Activated CD8-positive, alpha-beta memory T cell treated with anti-CD3 and anti-CD28 coated beads, Interleukin-2, amount 50 U/mL, for 48 hours (primary cell): ENCODE measurements at regions not wholly inside any gene's neighbourhood (a gene's known extent, or its start where the extent isn't known, plus 50 kb on each side); places are given as distances from the start of the nearest gene placed in this dataset.
"Not testable (repeated sequence)": the region's sequence is repeated elsewhere in the genome, so short reads cannot be mapped to it uniquely, and the experiment has no call there.

Experiments
- DNase-seq: peaks from one replicate; pipeline ENCODE4 v3.0.0-alpha.2; 2020

DNA sequence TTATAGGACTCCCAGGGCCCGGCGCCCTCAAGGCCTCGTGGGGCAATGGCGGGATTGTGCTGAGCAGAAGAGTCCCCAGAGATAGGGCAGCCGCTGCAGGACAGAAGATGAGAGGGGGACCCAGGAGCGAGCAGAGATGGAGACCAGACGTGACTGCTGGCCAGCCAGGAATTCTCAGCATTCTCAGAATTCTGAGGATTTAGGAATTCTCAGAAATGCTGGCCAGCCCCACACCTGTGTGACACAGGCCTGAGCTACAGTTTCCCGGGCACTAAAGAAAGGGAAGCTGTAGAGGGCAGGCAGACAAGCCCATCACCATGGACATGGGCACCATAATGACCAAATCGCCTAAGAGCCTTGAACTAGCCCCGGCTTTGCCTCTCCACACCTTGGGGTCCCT lies 186.2 kb upstream of the CDH4 start:
- no peak for DNase-seq

DNA sequence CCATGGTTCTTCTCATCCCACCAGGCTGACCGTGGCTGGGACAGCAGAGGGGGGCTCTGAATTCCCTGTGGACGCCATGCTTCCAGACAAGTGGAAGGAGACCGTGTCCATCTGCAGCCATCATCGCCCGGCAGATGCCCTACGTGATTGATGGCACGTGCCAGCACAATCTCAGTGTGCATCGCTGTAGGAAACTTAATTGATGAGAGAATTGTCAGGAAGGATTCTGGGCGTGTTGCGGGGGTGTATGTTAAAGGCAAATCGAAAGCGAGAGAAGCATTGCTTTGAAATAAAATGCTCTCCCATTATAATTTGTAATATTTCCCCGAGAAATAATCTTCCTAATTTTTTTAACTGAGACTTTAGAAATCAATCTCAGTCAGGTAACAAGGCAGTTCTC lies 185.5 kb upstream of the CDH4 start:
- no peak for DNase-seq

DNA sequence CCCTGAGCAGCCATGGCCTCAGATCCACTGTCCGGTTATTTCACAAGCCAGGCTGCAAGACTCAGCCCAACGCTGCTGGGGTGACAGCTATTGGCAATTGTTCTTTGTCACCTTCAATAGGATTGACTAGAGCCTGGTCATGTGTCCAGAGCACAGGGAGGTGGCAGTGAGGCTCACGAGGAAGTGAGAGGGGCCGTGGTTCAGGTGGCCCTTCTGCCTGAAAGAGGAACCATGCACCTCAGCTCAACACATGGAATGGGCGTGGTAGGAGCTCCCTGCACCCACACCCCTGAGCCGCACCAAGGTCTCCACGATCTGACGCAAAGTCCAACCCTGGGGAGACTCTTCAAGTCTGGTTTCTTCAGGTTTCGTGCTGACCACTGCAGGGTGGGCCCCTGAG lies 184.8 kb upstream of the CDH4 start:
- DNase-seq = no peak

DNA sequence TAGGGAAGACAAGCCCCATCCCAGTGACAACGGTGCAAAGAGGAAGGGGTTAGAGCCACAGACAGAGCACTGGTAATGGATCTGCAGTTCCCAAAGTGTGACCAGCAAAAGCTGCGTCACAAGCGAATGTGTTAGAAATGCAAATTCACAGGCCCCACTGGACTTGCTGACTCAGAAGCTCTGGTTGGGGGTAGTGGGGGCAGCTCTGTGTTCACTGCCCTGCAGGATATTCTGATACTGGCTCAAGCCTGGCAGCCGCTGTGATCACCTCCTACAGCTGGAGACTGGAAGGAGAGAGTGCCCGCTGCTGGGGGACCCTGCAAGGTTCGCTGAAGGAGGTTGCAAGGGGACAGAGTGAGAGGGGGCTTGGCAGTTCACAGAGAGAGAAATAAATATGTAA lies 179.7 kb upstream of the CDH4 start:
- no peak for DNase-seq

DNA sequence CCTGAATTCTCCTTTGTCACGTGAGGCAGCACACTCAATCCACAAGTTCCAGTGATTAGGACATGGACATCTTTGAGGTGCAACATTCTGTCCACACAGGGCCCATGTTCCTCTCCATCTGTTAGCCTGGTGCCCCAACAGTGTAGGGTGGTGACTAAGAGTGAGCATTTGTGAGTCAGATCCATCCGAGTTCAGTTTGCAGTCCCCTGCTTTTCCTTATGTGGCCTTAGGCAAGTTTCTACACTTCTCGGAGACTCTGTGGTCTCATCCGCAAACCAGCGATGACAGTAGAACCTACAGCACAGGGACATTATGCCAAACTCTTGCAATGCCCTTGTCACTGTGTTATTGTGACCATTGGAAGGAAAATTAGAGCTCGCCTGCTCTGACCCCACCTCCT lies 178.7 kb upstream of the CDH4 start:
- no peak for DNase-seq

DNA sequence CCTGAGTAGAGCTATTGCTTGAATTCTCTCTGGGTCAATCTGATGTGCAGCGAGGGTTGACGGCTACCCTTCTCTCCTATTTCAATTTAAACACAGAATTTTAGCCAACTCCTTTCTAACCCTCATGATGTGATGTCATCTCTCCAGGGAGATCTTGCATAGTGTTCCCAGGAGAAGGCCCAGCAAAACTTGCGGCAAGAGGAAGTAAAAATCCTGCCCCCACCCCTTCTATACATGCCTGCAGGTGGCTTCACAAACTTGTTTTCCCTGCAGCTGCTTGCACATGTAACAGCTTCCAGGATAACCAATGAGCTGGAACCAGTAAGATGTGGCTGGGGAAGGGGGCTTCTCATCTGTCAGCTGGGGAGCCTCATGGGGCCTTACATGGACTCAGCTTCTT lies 169.3 kb upstream of the CDH4 start:
- DNase-seq = no peak

DNA sequence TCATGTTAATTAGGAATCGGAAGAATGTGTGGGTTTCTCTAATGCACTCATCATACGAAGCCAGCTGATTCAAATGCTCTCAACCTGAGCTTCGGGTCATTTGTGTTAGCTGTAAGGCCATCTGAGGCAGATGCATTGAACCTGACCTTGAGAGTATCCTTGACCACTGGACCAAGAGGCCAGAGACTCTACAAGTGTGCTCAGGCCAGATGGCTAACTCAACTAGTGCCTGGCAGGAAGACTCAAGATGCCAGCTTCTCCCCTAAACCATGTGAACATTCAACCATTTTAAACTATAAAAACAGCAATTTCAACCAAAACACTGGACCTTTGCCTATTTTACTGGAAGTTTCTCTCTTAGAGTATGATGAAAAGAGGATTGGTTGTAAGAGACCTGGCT lies 168.6 kb upstream of the CDH4 start:
- no peak for DNase-seq

DNA sequence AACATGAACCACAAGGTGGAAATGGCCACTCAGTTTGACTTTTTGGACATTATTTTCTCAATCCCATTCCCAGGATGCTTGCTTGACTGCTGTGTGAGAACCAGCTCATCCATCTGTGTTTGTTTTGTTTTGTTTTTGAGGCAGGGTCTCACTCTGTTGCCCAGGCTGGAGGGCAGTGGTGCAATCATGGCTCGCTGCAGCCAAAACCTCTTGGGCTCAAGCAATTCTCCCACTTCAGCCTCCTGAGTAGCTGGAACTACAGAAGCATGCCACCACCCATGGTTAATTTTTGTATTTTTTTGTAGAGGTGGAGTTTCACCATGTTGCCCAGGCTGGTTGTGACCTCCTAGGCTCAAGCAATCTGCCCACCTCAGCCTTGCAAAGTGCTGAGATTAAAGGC lies 166.0 kb upstream of the CDH4 start:
- DNase-seq = no peak

DNA sequence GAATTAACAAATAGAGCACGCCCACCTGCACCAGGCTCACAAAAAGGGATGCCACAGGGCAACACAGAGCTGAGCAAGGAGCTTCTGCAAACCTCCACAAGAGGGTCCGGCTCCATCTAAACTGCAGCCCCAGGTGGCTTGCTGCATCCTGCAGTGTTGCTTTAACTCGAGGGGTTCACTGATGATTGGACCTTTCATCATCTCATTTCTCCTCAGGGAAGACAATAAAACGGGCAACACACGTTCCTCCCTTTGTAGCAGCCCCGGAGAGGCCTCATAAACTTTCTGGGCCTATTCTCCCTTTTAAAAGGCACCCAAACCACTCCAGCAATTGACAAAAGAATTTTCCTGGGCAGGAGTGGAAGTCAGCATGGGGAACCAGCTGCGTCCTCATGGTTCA lies 161.5 kb upstream of the CDH4 start:
- no peak for DNase-seq

DNA sequence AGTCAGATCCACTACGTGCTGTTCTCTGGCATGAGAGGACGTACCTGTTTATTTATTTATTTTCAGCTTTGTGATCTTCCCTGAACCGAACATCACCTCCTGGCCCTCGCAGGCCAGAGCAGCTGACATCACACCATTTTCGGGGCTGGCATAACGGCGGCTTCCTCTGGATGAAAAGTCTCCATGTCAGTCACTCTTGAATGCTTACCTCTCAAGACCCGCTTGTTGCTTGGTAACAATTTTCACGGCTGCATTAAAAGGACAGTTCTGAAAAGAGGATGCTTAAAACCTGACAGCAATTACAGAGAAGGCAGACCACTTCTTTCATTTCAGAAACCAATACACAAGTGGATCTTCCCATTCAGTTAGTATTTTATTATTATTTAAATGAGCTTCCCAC lies 159.8 kb upstream of the CDH4 start:
- DNase-seq = no peak

DNA sequence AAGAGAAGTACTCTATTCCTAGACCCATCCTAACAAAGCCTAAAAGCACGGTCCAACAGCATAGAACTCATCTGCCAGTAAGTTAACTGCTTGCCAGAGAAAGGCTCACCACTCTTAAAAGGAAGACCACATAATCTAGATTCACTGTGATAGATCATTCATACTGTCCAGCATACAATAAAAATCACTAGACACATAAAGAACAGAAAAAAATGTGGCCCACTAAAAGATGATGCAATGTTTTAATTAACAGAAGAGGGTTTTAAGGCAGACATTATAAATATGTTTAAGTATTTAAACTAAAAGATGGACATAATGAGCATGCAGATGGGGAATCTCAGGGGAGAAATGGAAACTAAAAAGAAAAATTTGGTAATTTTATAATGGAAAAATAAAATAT lies 157.5 kb upstream of the CDH4 start:
- DNase-seq = no peak

DNA sequence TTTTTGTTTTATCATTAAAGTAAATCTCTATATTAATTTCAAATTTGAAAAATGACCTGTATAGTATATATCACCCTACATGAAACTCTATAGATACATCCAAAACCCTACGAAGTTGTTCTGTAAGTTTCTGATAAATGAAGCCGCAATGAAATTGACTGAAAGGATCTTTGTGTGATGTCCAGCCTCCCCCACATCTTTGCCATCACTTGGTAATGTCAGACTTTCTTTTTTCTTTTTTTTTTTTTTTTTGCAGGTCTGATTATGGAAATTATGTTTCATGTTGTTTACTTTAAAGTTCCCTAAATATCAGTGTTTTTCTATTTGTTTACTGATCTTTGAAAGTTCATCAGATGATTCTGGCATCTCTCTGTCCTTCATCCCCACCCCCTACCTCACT lies 155.6 kb upstream of the CDH4 start:
- DNase-seq = no peak

DNA sequence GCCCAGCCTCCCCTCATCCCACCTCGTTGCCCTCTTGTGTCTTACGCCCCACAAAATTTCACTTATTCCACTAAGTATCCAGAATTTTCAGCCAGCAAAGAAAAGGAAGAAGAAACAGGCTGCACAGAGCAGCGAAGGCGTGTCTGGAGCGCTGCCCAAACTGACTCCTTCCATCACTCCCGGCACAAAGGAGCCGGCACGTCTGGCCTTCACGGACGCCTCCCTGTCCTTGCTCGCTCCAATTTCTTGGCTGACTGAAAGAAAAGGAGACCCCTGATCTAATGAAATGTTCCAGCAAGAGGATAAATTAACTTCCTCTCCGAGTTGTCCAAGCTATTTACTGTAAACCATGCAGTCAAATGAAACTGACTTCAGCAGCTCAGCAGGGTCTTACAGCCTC lies 152.3 kb upstream of the CDH4 start:
- DNase-seq = no peak

DNA sequence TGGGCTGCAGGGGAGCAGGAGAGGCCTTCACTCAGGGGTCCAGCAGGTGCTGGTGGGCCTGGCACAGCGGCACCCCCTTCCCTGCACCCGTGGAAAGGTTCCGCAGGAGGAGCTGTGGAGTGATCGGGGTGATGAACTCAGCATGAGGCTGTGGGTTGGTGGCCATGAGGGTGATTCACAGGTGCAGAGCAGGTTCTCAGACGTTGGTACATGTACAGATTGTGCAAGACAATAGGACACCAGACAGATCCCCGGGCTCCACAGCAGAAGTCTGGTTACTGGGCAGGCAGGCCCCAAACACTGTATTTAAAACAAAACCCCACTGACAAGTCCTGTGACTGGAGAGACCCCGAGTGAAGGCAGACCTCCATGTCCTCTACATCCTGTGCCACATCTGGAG lies 151.6 kb upstream of the CDH4 start:
- no peak for DNase-seq

DNA sequence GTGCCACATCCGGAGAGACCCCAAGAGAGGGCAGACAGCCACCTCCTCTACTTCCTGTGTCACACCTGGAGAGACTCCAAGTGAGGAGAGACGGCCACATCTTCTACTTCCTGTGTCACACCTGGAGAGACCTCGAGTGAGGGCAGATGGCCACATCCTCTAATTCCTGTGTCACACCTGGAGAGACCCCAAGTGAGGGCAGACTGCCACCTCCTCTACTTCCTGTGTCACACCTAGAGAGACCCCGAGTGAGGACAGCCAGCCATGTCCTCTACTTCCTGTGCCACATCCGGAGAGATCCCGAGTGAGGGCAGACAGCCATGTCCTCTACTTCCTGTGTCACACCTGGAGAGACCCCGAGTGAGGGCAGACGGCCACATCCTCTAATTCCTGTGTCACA lies 150.7 kb upstream of the CDH4 start:
- DNase-seq = not testable (repeated sequence)

DNA sequence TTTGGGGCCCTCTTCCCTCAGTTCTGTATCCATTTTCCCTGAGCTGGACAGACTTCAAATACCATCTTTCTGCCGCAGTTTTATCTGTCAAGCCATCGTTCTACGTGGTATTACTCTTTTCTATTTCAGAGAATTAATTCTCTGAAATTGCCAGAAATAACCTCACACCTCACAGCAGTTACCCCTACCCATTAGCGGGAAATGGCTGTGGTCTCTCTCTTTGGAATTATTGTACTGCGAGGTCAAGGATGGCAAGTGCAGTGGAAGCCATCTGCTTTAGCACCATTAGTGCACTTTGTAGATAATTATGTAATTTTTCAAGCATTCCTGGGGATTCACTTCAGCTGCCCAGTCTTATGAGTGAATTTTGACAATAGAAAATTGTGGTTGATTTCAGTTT lies 147.8 kb upstream of the CDH4 start:
- DNase-seq = no peak

DNA sequence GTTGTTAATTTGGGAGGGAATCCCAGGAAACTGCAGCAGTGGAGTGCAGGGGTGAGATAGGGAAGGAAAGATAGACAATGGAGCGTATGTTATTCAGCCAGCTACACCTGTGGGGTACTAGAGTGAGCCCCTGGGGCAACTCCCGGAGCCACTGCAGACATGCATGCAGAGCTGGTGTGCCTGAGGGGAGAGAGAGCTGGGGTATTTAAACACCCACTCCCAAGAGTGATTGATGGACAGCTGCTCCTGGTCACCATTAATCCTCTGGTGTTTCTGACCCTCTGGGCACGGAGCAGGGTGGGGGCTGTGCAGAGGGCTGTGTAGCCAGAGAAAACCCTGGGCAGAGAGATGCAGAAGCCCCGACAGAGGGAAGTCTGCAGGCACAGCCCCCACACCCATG lies 146.7 kb upstream of the CDH4 start:
- DNase-seq = no peak

DNA sequence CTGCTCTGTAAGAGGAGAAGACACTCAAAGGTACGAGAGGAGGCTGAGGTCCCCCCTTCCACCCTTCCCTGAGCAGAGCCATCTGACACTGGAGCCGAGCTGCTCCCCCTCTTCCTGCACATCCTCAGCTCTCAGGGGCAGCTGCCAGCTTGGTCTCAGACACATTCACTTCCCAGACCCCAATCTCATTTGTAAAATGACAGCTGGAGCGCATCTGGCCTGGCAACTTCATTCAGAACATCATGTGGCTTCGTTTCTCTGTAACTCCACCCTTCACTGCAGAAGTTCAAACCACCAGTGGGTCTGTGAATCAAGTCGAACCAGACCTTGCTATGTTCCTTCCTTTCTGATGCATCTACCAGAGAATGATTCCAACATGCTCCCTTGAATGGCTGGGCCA lies 145.6 kb upstream of the CDH4 start:
- DNase-seq = no peak

DNA sequence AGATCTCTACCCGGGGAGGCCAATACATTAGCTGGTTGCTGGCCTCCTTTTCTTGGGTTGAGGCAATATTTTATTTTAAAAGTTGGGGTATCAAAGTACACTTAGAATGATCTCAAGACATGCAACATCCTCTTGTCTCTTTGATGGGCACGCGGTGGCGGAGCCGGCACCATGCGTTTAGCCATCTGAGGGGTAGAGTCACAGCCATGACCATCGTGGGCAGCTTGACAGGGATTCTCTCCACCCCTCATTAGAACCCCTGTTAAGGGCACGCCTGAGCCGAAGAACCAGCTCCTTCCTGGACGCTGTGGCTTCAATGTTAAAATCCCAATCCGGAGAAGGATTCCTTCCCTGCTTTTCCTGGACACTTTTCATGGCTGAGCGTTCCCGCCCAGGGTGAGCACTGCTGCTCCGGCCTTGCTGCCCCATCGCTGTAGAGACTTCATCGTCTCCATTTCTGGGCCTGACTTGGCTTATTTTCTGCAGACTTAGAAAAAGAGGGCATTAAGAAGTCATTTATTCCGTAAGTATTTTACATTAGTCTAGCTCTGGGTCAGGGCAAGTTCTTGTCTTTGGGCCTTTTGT lies 142.7 kb upstream of the CDH4 start:
- DNase-seq = no peak

DNA sequence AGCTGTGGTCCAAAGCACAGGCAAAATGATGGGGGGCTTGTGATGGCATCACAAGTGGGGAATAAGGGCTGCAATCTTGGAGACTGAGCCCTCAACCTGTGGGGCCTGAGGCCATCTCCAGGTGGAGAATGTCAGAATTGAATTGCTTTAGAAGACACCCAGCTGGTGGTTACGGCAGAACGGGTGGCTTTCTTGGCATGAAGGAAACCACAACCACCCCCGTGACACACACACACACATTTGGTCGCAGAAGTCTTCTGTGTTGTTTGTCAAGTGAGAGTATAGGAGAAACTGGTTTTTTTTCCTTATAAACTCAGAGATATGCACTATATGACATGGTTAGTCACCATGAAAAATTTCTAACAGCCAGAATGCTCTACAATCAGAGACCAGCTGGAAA lies 139.5 kb upstream of the CDH4 start:
- no peak for DNase-seq

DNA sequence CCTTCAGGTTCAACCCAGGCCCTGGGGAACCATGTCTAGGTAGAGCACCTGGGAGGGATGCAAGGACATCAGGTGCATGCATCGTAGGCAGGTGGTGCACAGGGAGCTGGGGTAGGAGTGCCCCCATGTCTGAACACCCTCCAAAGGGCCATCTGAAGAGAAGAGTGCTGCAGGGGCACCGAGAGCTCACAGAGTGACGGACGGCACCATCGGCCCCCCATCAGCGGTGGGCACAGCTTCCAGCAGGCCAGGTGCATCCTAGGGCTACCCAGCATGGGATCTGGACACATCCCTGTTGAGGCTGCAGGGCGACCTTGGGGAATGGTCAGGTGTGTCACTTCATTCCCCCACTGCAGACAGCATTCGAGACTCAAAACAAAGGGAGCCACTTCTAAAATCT lies 138.3 kb upstream of the CDH4 start:
- DNase-seq = no peak

DNA sequence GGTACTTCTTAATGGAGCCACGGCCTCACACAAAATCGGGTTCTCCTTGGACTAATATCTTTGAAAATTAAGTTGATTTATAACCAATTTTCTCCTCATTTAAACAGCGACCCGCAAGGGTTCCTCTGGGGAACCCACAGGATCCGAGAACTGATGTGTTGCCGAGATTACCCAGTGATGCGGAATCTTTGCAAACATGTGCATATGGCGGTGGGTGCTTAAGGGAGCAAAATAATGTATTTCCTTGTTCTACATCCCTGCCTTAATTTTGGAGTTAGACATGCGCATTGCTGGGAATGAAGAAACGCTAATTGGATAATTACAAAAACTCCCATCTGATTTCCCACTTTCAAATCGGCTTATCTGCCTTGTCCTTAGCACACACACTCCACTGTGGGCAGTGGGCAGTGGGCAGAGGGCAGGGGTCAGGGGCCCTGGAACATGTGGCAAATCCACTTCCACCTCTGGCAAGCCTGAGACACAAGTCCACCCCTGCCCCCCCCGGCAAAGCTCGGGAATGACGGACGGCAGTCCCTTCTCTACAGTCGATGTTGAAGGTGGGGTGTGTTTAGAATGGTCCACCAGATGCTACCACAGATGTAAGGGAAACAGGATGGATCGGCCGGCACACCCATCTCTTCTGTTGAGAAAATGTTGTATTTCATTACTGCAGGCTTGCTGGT lies 137.4 kb upstream of the CDH4 start:
- no peak for DNase-seq

DNA sequence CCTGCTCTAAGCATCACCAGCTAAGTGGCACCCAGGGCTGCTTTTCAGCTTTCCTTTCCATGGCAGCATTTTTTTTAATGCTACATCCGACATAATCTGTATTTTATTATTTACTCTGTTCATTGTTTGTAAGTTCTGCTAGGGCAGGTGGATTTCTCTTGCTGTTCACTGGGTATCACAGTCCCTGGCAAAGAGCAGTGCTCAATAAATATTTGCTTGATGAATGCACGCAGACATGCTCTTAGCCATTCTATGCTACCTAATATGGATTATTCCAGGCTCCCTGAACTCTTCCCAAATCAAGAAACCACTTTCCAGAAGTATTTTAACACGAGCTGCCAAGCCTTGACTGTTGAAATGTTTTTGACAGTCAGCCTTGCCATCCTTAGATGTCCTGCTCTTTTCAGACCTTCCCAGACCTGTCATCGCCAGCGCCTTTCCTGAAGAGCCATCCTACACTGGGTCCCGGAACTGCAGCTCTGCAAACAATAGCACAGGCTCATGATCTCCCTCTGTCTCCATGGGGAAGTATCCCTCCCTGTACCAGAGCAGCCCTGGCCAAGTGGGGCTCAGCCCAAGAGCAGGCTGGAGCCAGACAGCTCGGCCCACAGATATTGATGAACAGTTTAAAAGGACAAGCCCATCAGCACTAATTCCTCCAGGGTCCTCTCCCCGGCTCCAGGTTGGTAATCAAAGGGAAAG lies 136.5 kb upstream of the CDH4 start:
- no peak for DNase-seq

DNA sequence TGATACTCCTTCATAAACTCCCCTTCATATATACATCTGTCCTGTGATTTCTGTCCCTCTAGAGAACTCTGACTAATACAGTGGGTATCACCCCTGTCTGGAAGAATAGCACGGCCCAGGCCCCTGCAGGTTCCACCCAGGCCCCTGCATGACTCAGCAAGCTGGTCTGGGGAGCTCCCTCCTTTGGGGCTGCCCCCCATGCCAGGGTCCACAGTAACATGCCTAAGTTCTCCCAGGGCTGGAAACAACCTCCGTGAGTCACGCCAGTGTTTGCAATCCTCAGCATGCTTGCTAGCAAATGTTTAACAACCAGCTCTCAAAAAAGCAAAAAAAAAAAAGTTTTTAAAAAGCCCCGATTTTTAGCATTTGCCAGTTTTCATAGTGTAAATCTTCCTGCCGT lies 134.3 kb upstream of the CDH4 start:
- DNase-seq = no peak
